BJ (cell line): ENCODE measurements at regions not wholly inside any gene's neighbourhood (a gene's known extent, or its start where the extent isn't known, plus 50 kb on each side); places are given as distances from the start of the nearest gene placed in this dataset.

Source experiments
- CTCF ChIA-PET: fragments of 350-600 bp; formaldehyde crosslinking; extraction: SDS; loops from one replicate; lab custom pipeline; 2021; ENCODE audit warnings: antibody characterized with exemption, inconsistent platforms; lab: Yijun Ruan, JAX
- POLR2A ChIA-PET: fragments of 300-600 bp; sonication (Branson Sonifier 250); formaldehyde crosslinking; extraction: SDS; loops from one replicate; lab custom pipeline; 2021; ENCODE audit warnings: antibody characterized with exemption; lab: Charles Lee
- DNase-seq: peaks from one replicate; pipeline ENCODE4 v3.0.0-alpha.2; 2011; ENCODE audit warnings: low read depth
- H3K27me3 ChIP-seq: 2 replicates; pipeline ENCODE4 v1.6.0; 2011; ENCODE audit warnings: low read length; ENCODE audit not compliant: control insufficient read depth, insufficient read depth
- H3K36me3 ChIP-seq: 2 replicates; pipeline ENCODE4 v1.5.1; 2011; ENCODE audit warnings: low read length; ENCODE audit not compliant: control insufficient read depth, insufficient read depth
- H3K4me3 ChIP-seq: 2 replicates; pipeline ENCODE4 v1.5.1; 2011; ENCODE audit warnings: low read depth, mild to moderate bottlenecking, control low read depth, low read length
- CTCF ChIP-seq: IDR thresholded peaks from 2 replicates; pipeline ENCODE4 v1.5.1; 2011; ENCODE audit warnings: low read depth, mild to moderate bottlenecking, control low read depth, inconsistent platforms, low read length, moderate library complexity; ENCODE audit not compliant: insufficient read depth

GRCh38 chr1:62386351-62387121, 50.3 kb upstream of the USP1 start:
- no peak for TF ChIP-seq CTCF
- ChIA-PET POLR2A (no interaction called here), CTCF (interaction anchor here (0.6 to 2.3 kb wide), 3 partner anchors 10 to 285 kb away, joined by 3 to 6 read pairs (median 3); no protein-coding TSS in a partner anchor)
- peaks cover 2% of the 10 kb centered on the region; the same call in 1 of the 2 replicates for H3K27me3 ChIP-seq
- no peak overlapping the region for H3K4me3 ChIP-seq
- DNase-seq: no peak
- H3K36me3 ChIP-seq: no peaks in the 10 kb centered on the region
